H1 (cell line): ENCODE measurements at regions not wholly inside any gene's neighbourhood (a gene's known extent, or its start where the extent isn't known, plus 50 kb on each side); places are given as distances from the start of the nearest gene placed in this dataset.

Experiments
- CTCF ChIA-PET: fragments of 300-600 bp; sonication (Branson Sonifier 250); formaldehyde crosslinking; loops from one replicate; lab custom pipeline; 2021; ENCODE audit not compliant: partially characterized antibody; lab: Charles Lee
- POLR2A ChIA-PET: fragments of 300-600 bp; sonication (Branson Sonifier 250); formaldehyde crosslinking; loops from one replicate; lab custom pipeline; 2021; ENCODE audit warnings: inconsistent platforms; ENCODE audit not compliant: partially characterized antibody; lab: Charles Lee
- DNase-seq, 2 experiments: peaks; one replicate each; pipeline versions ENCODE4 v3.0.0 to v3.0.0-alpha.2; 2010 to 2022; ENCODE audit warnings: low spot score in 2 of 2, low read depth in 1 of 2, mixed read lengths in 1 of 2
- FAIRE-seq: peaks from 2 replicates; lab custom pipeline; 2011; peaks lifted over from hg19 to GRCh38; lab: Jason Lieb, UNC
- H2AFZ ChIP-seq: 2 replicates; pipeline ENCODE4 v1.8.1; 2012; ENCODE audit warnings: low read length, inconsistent platforms
- H2AK5ac ChIP-seq: 2 replicates; pipeline ENCODE4 v1.6.1; 2013; ENCODE audit warnings: low read depth, low read length
- H2BK120ac ChIP-seq: replicated peaks from 2 replicates; pipeline ENCODE3; 2013; ENCODE audit warnings: low read depth, low read length, inconsistent platforms
- H2BK12ac ChIP-seq: 2 replicates; pipeline ENCODE4 v1.6.1; 2013; ENCODE audit warnings: low read depth, low read length
- H2BK15ac ChIP-seq: 2 replicates; pipeline ENCODE4 v1.6.1; 2013; ENCODE audit warnings: low read length
- H2BK20ac ChIP-seq: 2 replicates; pipeline ENCODE4 v1.6.1; 2013; ENCODE audit warnings: low read length
- H2BK5ac ChIP-seq: 2 replicates; pipeline ENCODE4 v1.6.1; 2013; ENCODE audit warnings: low read depth, low read length
- H3K14ac ChIP-seq: 2 replicates; pipeline ENCODE4 v1.6.1; 2013; ENCODE audit warnings: inconsistent platforms; ENCODE audit not compliant: insufficient read length
- H3K18ac ChIP-seq: 2 replicates; pipeline ENCODE4 v1.6.1; 2013; ENCODE audit warnings: low read length; ENCODE audit errors: extremely low read depth
- H3K23ac ChIP-seq: 2 replicates; pipeline ENCODE4 v1.6.1; 2013; ENCODE audit warnings: inconsistent platforms; ENCODE audit not compliant: insufficient read length
- H3K23me2 ChIP-seq: 2 replicates; pipeline ENCODE4 v1.6.1; 2013; ENCODE audit warnings: low read depth, low read length
- H3K27ac ChIP-seq: 2 replicates; pipeline ENCODE4 v1.6.1; 2011; ENCODE audit warnings: low read depth, low read length, inconsistent platforms
- H3K27me3 ChIP-seq, 4 experiments: replicated peaks in 1 of 4; 1 replicate in 1 of 4; 2 replicates in 3 of 4; pipeline versions ENCODE4 v1.6.1 to v1.8.1; 2011 to 2013; ENCODE audit warnings: low read length in 3 of 4, mild to moderate bottlenecking in 3 of 4, inconsistent platforms in 2 of 4, mixed read lengths in 2 of 4, moderate library complexity in 1 of 4; ENCODE audit not compliant: control insufficient read depth in 3 of 4, insufficient read depth in 3 of 4; ENCODE audit errors: extremely low read depth in 1 of 4
- H3K36me3 ChIP-seq, 4 experiments: 2 replicates each; pipeline versions ENCODE4 v1.6.1 to v1.8.1; 2011 to 2013; ENCODE audit warnings: mild to moderate bottlenecking in 4 of 4, low read length in 3 of 4, moderate library complexity in 2 of 4, control low read depth in 1 of 4, inconsistent platforms in 1 of 4; ENCODE audit not compliant: insufficient read depth in 4 of 4, control insufficient read depth in 2 of 4
- H3K4ac ChIP-seq: replicated peaks from 2 replicates; pipeline ENCODE3; 2013; ENCODE audit warnings: low read length, low read depth, mixed read lengths, inconsistent platforms; ENCODE audit not compliant: insufficient read length
- H3K4me1 ChIP-seq, 4 experiments: replicated peaks in 1 of 4; 1 replicate in 1 of 4; 2 replicates in 3 of 4; pipeline versions ENCODE4 v1.6.1 to v1.8.1; 2011 to 2013; ENCODE audit warnings: low read length in 3 of 4, inconsistent platforms in 2 of 4, mixed read lengths in 1 of 4; ENCODE audit not compliant: insufficient read depth in 4 of 4, control insufficient read depth in 3 of 4
- H3K4me2 ChIP-seq, 2 experiments: 2 replicates each; pipeline versions ENCODE4 v1.6.1 to v1.8.1; 2011 to 2013; ENCODE audit warnings: low read depth in 2 of 2, low read length in 2 of 2, control low read depth in 1 of 2, inconsistent platforms in 1 of 2, mild to moderate bottlenecking in 1 of 2; ENCODE audit not compliant: insufficient read depth in 1 of 2
- H3K4me3 ChIP-seq, 4 experiments: fragments of 200-600, 300-600 bp in 1 of 4; sonication (generic), shearing (Covaris generic), sonication (Bioruptor Twin) in 1 of 4; 2 replicates each; pipeline versions ENCODE4 v1.5.1 to v1.8.1; 2011 to 2016; ENCODE audit warnings: low read length in 4 of 4, low read depth in 3 of 4, control low read depth in 2 of 4, inconsistent platforms in 2 of 4, mild to moderate bottlenecking in 2 of 4, mixed read lengths in 1 of 4, moderate library complexity in 1 of 4; ENCODE audit not compliant: insufficient read depth in 2 of 4; ENCODE audit errors: extremely low read depth in 1 of 4
- H3K56ac ChIP-seq: replicated peaks from 2 replicates; pipeline ENCODE3; 2013; ENCODE audit warnings: low read depth, mild to moderate bottlenecking, mixed read lengths, low read length, inconsistent platforms; ENCODE audit not compliant: insufficient read length
- H3K79me1 ChIP-seq: 2 replicates; pipeline ENCODE4 v1.6.1; 2013; ENCODE audit warnings: low read depth, low read length, control low read depth
- H3K79me2 ChIP-seq, 2 experiments: 2 replicates each; pipeline versions ENCODE4 v1.6.1 to v1.8.1; 2012 to 2013; ENCODE audit warnings: low read length in 2 of 2, mild to moderate bottlenecking in 2 of 2, inconsistent platforms in 1 of 2; ENCODE audit not compliant: insufficient read depth in 2 of 2, control insufficient read depth in 1 of 2
- H3K9ac ChIP-seq, 4 experiments: replicated peaks in 1 of 4; 1 replicate in 1 of 4; 2 replicates in 3 of 4; pipeline versions ENCODE4 v1.6.1 to v1.8.1; 2011 to 2013; ENCODE audit warnings: low read depth in 3 of 4, low read length in 3 of 4, control low read depth in 2 of 4, mild to moderate bottlenecking in 2 of 4, moderate library complexity in 2 of 4, inconsistent platforms in 1 of 4; ENCODE audit errors: extremely low read depth in 1 of 4
- H3K9me3 ChIP-seq, 2 experiments: 2 replicates each; pipeline versions ENCODE4 v1.6.1 to v1.8.1; 2012 to 2013; ENCODE audit warnings: mild to moderate bottlenecking in 2 of 2, moderate library complexity in 2 of 2, control low read depth in 1 of 2, inconsistent platforms in 1 of 2, low read depth in 1 of 2, low read length in 1 of 2, mixed read lengths in 1 of 2; ENCODE audit not compliant: insufficient read depth in 2 of 2
- H4K20me1 ChIP-seq, 2 experiments: replicated peaks in 1 of 2; 2 replicates each; pipeline versions ENCODE3 to v1.8.1; 2011 to 2013; ENCODE audit warnings: inconsistent platforms in 2 of 2, low read length in 2 of 2, mild to moderate bottlenecking in 1 of 2; ENCODE audit not compliant: insufficient read depth in 2 of 2, control insufficient read depth in 1 of 2
- H4K5ac ChIP-seq: 2 replicates; pipeline ENCODE4 v1.6.1; 2013; ENCODE audit warnings: low read length, low read depth, mixed read lengths, inconsistent platforms; ENCODE audit not compliant: insufficient read length
- H4K8ac ChIP-seq: 2 replicates; pipeline ENCODE4 v1.8.0; 2013; ENCODE audit warnings: mild to moderate bottlenecking, moderate library complexity, low read length, inconsistent platforms; ENCODE audit not compliant: insufficient read depth; ENCODE audit errors: extremely low read depth
- H4K91ac ChIP-seq: replicated peaks from 2 replicates; pipeline ENCODE3; 2013; ENCODE audit warnings: low read length, mixed read lengths, inconsistent platforms; ENCODE audit not compliant: insufficient read length
- BCL11A ChIP-seq, 2 experiments: IDR thresholded peaks; one replicate each; pipeline ENCODE4 v1.6.1; 2011; ENCODE audit warnings: low read depth in 2 of 2, low read length in 2 of 2, mild to moderate bottlenecking in 2 of 2
- CBX5 ChIP-seq: fragments of 300-800, 300-1000 bp; sonication (generic); IDR thresholded peaks from 2 replicates; pipeline ENCODE4 v1.7.1; 2016; ENCODE audit warnings: antibody characterized with exemption, low read length, low read depth
- HDAC6 ChIP-seq: IDR thresholded peaks from one replicate; pipeline ENCODE4 v1.7.1; 2012; ENCODE audit warnings: low read depth, mild to moderate bottlenecking, inconsistent platforms, low read length, moderate library complexity
- JUN ChIP-seq: IDR thresholded peaks from 2 replicates; pipeline ENCODE4 v1.6.1; 2011; ENCODE audit warnings: low read depth, mild to moderate bottlenecking, improper control_type of control experiment, low read length
- JUND ChIP-seq: IDR thresholded peaks from 2 replicates; pipeline ENCODE4 v1.6.1; 2011; ENCODE audit warnings: mild to moderate bottlenecking, improper control_type of control experiment, low read length
- KDM1A ChIP-seq: fragments of 200-600, 300-600 bp; sonication (generic); IDR thresholded peaks from 2 replicates; pipeline ENCODE4 v1.7.1; 2016; ENCODE audit warnings: mild to moderate bottlenecking, low read length, borderline replicate concordance
- KDM4A ChIP-seq: IDR thresholded peaks from one replicate; pipeline ENCODE4 v1.7.1; 2012; ENCODE audit warnings: low read depth, mild to moderate bottlenecking, moderate library complexity, low read length, inconsistent platforms; ENCODE audit not compliant: severe bottlenecking
- SAP30 ChIP-seq: fragments of 300-600 bp; sonication (generic); IDR thresholded peaks from 2 replicates; pipeline ENCODE4 v1.7.1; 2012; ENCODE audit warnings: low read length, moderate library complexity, mild to moderate bottlenecking, inconsistent platforms; ENCODE audit not compliant: insufficient read depth, insufficient replicate concordance
- SUZ12 ChIP-seq: fragments of 200-600 bp; sonication (generic); IDR thresholded peaks from 2 replicates; pipeline ENCODE4 v1.6.1; 2012; ENCODE audit warnings: mild to moderate bottlenecking, inconsistent platforms, low read length, moderate library complexity, mixed read lengths
- YY1 ChIP-seq: IDR thresholded peaks from 2 replicates; pipeline ENCODE4 v1.6.1; 2011; ENCODE audit warnings: low read depth, mild to moderate bottlenecking, low read length
- WGBS, 2 experiments: shearing (Covaris generic) in 1 of 2; methylation state at CpG; one replicate each; pipeline versions ENCODE4 v1.1.6 to v1.1.7; 2013 to 2015; ENCODE audit warnings: low lambda C conversion rate in 2 of 2, mixed read lengths in 2 of 2, inconsistent platforms in 1 of 2, low coverage in 1 of 2, missing lambda C conversion rate in 1 of 2; ENCODE audit not compliant: insufficient replicate concordance in 2 of 2, insufficient coverage in 1 of 2, insufficient read length in 1 of 2; ENCODE audit errors: extremely low coverage in 1 of 2, missing lambda C conversion rate in 1 of 2; 5-methylcytosine and 5-hydroxymethylcytosine counted together

DNA sequence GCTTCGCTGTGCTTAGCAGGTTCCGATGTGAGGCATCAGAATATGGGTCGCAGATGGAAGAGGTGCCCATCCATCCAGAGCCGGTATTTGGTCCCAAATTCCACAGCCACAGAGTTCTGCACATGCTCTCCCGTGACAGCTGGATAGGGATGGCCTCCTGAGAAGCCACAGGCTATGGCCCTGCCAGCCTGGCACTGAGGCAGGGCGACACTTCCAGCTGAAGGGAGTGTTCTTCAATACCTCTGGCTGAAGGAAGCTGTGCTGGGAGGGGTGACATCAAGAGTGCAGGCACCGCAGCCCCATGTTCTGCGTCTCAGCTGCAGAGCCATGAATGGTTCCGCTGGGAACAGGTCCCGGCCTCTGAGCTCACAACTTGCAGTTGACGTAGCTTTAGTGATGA lies 83.4 kb upstream of the SIMC1 start:
- H3K23ac ChIP-seq, result no peak overlapping the region
- no peak overlapping the region for H4K91ac ChIP-seq
- H3K36me3 ChIP-seq, result no peaks in the 10 kb centered on the region
- H3K9me3 ChIP-seq, result no peaks in the 10 kb centered on the region
- ChIA-PET POLR2A (interaction anchor here (1.2 kb wide), 1 partner anchor 8 kb away, joined by 5 read pairs; no protein-coding TSS in a partner anchor), CTCF (interaction anchor here (1.1 to 1.7 kb wide), 2 partner anchors 13 to 22 kb away, joined by 3 read pairs; no protein-coding TSS in a partner anchor)
- H2AK5ac ChIP-seq, result no peak overlapping the region
- no peak for FAIRE-seq
- H3K56ac ChIP-seq, result no peak overlapping the region
- TF ChIP-seq KDM4A, result no peak
- TF ChIP-seq JUND, result no peak
- no peak for TF ChIP-seq YY1
- TF ChIP-seq BCL11A (IDR thresholded peaks at IDR 0.05; ENCODE audit: low read depth in 2 of 2, low read length in 2 of 2), result no peak
- no peak for TF ChIP-seq HDAC6
- TF ChIP-seq CBX5, result no peak
- TF ChIP-seq SAP30, result no peak
- no peak for TF ChIP-seq SUZ12
- no peak for TF ChIP-seq KDM1A
- TF ChIP-seq JUN, result no peak
- H3K9ac ChIP-seq, result no peak overlapping the region
- H2BK5ac ChIP-seq, result no peak overlapping the region
- H3K27ac ChIP-seq, result no peak overlapping the region
- H4K5ac ChIP-seq, result no peak overlapping the region
- H3K4me3 ChIP-seq, result no peak overlapping the region
- no peak overlapping the region for H3K14ac ChIP-seq
- no peaks in the 10 kb centered on the region; a peak in 2 of 7 replicates for H3K27me3 ChIP-seq
- H3K4me1 ChIP-seq, result peaks cover 0 to 15% (median 7%) of the 10 kb centered on the region in 4 experiments; a peak in 5 of 7 replicates
- H3K4ac ChIP-seq, result no peak overlapping the region
- no peak overlapping the region for H2BK20ac ChIP-seq
- H3K23me2 ChIP-seq, result no peaks in the 10 kb centered on the region
- H4K8ac ChIP-seq, result no peak overlapping the region; the same call in 1 of the 2 replicates
- WGBS, 2 experiments, result 91% methylated on average over 11 of the region's 11 CpGs; no CpG with 5 or more reads in 1 of the 2 experiments
- no peaks in the 10 kb centered on the region for H4K20me1 ChIP-seq
- H3K79me1 ChIP-seq, result no peaks in the 10 kb centered on the region
- H3K79me2 ChIP-seq, result no peaks in the 10 kb centered on the region
- H2AFZ ChIP-seq, result no peak overlapping the region
- no peak overlapping the region for H3K4me2 ChIP-seq
- no peak overlapping the region for H3K18ac ChIP-seq
- H2BK15ac ChIP-seq, result no peak overlapping the region
- no peak overlapping the region for H2BK120ac ChIP-seq
- DNase-seq, result no peak
- H2BK12ac ChIP-seq, result no peak overlapping the region
